Parathyroid adenoma (tissue), 2 donors: ENCODE measurements at regions not wholly inside any gene's neighbourhood (a gene's known extent, or its start where the extent isn't known, plus 50 kb on each side); places are given as distances from the start of the nearest gene placed in this dataset.
"Not testable (repeated sequence)": the region's sequence is repeated elsewhere in the genome, so short reads cannot be mapped to it uniquely, and the experiment has no call there.

Experiments used
- H2AFZ ChIP-seq: fragments of 300-600 bp; sonication (generic); one replicate; pipeline ENCODE4 v1.7.0; 2017; ENCODE audit warnings: antibody characterized with exemption, mild to moderate bottlenecking
- H3K27ac ChIP-seq: fragments of 300-600 bp; sonication (generic); one replicate; pipeline ENCODE4 v1.7.0; 2017
- H3K27me3 ChIP-seq: fragments of 300-600 bp; sonication (generic); one replicate; pipeline ENCODE4 v1.7.0; 2017; ENCODE audit warnings: low read length; ENCODE audit not compliant: control insufficient read depth, insufficient read depth
- H3K36me3 ChIP-seq: fragments of 300-600 bp; sonication (generic); one replicate; pipeline ENCODE4 v1.7.0; 2017; ENCODE audit warnings: low read length; ENCODE audit not compliant: control insufficient read depth, insufficient read depth
- H3K4me1 ChIP-seq: fragments of 300-600 bp; sonication (generic); one replicate; pipeline ENCODE4 v1.7.0; 2017; ENCODE audit warnings: control low read depth
- H3K4me2 ChIP-seq: fragments of 300-600 bp; sonication (generic); one replicate; pipeline ENCODE4 v1.7.0; 2017; ENCODE audit warnings: low read length
- H3K4me3 ChIP-seq: fragments of 300-600 bp; sonication (generic); one replicate; pipeline ENCODE4 v1.7.0; 2017; ENCODE audit warnings: low read depth, low read length
- H3K79me2 ChIP-seq: fragments of 300-600 bp; sonication (generic); one replicate; pipeline ENCODE4 v1.7.0; 2017; ENCODE audit warnings: control low read depth
- H3K9ac ChIP-seq: fragments of 300-600 bp; sonication (generic); one replicate; pipeline ENCODE4 v1.7.0; 2017; ENCODE audit warnings: mild to moderate bottlenecking
- H3K9me3 ChIP-seq: fragments of 300-600 bp; sonication (generic); one replicate; pipeline ENCODE4 v1.7.0; 2017; ENCODE audit warnings: low read length; ENCODE audit not compliant: control insufficient read depth
- TF ChIP-seq, protein P1 (sequence below): fragments of 300-600 bp; sonication (generic); IDR thresholded peaks from one replicate; pipeline ENCODE4 v1.7.0; 2017; ENCODE audit warnings: antibody characterized with exemption, mild to moderate bottlenecking
- donor health status: primary hyperparathyroidism.

DNA sequence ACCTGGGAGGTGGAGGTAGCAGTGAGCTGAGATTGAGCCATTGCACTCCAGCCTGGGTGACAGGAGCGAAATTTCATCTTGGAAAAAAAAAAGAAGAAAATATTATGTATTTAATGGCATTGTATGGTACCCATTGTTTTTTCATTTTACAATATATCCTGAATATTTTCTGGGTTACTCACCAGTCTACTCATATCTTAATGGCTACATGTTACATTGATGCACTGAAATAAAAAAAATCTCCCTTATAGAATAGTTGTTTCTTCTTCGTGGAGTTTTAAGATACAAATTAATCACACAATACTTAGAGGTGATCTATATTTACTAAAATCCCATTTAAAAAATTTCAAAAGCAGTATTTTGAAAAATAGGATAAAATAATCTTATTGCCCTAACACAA lies 66.3 kb upstream of the XPO1 start:
- TF ChIP-seq, protein P1, sequence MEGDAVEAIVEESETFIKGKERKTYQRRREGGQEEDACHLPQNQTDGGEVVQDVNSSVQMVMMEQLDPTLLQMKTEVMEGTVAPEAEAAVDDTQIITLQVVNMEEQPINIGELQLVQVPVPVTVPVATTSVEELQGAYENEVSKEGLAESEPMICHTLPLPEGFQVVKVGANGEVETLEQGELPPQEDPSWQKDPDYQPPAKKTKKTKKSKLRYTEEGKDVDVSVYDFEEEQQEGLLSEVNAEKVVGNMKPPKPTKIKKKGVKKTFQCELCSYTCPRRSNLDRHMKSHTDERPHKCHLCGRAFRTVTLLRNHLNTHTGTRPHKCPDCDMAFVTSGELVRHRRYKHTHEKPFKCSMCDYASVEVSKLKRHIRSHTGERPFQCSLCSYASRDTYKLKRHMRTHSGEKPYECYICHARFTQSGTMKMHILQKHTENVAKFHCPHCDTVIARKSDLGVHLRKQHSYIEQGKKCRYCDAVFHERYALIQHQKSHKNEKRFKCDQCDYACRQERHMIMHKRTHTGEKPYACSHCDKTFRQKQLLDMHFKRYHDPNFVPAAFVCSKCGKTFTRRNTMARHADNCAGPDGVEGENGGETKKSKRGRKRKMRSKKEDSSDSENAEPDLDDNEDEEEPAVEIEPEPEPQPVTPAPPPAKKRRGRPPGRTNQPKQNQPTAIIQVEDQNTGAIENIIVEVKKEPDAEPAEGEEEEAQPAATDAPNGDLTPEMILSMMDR, result no peak
- Histone ChIP-seq H3K27ac (no peak overlapping the region), H3K9me3 (no peaks in the 10 kb centered on the region), H3K79me2 (no peaks in the 10 kb centered on the region), H3K27me3 (no peaks in the 10 kb centered on the region), H3K4me2 (no peak overlapping the region), H3K36me3 (no peaks in the 10 kb centered on the region), H3K9ac (no peak overlapping the region), H3K4me1 (no peaks in the 10 kb centered on the region), H3K4me3 (no peak overlapping the region), H2AFZ (no peak overlapping the region)

DNA sequence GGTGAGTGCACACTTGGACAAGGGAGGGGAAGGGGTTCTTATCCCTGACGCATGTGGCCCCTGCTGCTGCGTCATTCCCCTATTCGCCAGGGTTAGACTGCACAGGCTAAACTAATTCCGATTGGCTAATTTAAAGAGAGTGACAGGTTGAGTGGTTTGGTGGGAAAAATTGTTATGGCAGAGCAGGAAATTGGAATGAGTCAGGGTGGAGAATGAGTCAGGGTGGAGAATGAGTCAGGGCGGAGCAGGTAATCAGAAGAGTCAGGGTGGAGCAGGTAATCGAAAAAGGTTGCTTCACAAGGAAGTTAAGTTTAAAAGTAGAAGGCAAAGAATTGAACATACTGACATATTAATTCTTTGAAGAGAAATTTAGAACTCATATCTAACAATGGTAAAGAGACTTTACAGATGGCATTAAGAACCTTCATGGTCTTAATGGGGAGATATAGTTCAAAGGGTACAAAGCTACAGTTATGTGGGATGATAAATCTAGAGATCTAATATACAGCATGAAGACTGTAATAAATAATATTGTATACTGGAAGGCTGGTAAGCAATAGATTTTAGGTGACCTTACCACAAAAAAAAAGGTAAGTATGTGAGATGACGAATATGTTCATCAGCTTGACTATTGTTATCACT lies 60.5 kb upstream of the XPO1 start:
- not testable (repeated sequence) for H3K9ac ChIP-seq, H3K4me1 ChIP-seq, H3K27me3 ChIP-seq, H2AFZ ChIP-seq, H3K27ac ChIP-seq, H3K79me2 ChIP-seq, H3K36me3 ChIP-seq, H3K9me3 ChIP-seq, H3K4me2 ChIP-seq, H3K4me3 ChIP-seq

DNA sequence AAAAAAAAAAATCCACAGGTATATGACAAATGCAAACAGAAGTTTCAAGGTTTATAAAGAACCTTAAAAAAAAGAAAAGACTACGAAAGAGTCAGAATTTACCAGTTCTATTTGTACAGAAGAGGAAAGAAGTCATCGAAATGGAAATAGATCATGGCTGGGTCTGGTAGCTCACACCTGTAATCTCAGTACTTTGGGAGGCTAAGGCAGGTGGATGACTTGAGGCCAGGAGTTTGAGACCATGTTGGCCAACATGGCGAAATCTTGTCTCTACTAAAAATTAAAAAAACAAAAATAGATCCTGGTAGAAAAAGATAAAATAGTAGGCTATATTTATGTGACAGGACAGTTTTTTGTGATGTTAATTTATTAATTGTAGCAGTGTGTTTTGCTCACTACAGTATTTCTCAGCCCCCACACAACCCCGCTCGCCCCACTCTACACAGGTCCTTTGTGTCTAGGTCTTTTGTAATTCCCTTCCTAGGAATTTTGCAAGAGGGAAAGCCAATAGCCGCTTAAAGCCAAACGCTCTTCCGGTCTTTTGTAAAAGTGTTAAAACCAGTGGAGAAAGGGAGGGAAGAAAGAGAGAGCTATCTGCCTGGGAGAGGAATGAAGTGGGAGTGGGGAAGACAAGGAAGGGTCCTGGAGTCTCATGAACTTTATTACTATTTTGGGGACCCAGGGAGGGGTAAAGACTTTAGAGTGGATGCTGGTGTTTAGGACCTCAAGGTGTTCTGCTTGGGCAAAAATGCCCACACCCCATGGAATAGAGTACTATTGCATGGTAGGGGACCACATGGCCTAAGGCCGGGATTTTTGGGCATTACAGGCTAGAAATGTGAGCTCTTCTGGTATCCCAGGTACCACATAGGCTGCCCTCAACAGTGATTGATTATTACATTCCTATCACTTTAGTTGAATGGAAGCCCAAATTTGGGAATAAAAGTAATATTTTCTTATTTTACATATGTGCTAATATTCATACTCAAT lies 59.4 kb upstream of the XPO1 start:
- Histone ChIP-seq H3K27ac (no peak overlapping the region), H3K79me2 (no peaks in the 10 kb centered on the region), H3K27me3 (no peaks in the 10 kb centered on the region), H2AFZ (no peak overlapping the region), H3K36me3 (no peaks in the 10 kb centered on the region), H3K4me3 (no peak overlapping the region), H3K4me2 (no peak overlapping the region), H3K4me1 (no peaks in the 10 kb centered on the region), H3K9ac (no peak overlapping the region), H3K9me3 (no peaks in the 10 kb centered on the region)
- TF ChIP-seq, protein P1, result no peak

DNA sequence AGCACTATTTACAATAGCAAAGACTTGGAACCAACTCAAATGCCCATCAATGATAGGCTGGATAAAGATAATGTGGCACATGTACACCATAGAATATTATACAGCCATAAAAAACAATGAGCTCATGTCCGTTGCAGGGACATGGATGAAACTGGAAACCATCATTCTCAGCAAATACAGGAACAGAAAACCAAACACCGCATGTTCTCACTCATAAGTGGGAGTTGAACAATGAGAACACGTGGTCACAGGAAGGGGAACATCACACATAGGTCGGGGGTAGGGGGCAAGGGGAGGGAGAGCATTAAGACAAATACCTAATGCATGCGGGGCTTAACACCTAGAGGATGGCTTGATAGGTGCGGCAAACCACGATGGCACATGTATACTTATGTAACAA lies 56.0 kb upstream of the XPO1 start:
- not testable (repeated sequence) for H3K4me1 ChIP-seq, H3K79me2 ChIP-seq, H3K9me3 ChIP-seq, H2AFZ ChIP-seq, H3K27ac ChIP-seq, H3K4me2 ChIP-seq, H3K27me3 ChIP-seq, H3K9ac ChIP-seq, H3K36me3 ChIP-seq, H3K4me3 ChIP-seq

DNA sequence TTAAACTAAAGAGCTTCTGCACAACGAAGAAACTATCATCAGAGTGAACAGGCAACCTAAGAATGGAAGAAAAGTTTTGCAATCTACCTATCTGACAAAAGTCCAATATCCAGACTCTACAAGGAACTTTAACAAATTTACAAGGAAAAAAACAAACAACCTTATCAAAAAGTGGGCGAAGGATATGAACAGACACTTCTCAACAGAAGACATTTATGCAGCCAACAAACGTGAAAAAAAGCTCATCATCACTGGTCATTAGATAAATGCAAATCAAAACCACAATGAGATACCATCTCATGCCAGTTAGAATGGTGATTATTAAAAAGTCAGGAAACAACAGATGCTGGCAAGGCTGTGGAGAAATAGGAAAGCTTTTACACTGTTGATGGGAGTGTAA lies 55.5 kb upstream of the XPO1 start:
- H3K9me3 ChIP-seq, H3K9ac ChIP-seq, H3K27me3 ChIP-seq, H3K4me2 ChIP-seq, H3K4me1 ChIP-seq, H3K36me3 ChIP-seq, H3K79me2 ChIP-seq, H3K27ac ChIP-seq, H3K4me3 ChIP-seq, H2AFZ ChIP-seq: not testable (repeated sequence)

DNA sequence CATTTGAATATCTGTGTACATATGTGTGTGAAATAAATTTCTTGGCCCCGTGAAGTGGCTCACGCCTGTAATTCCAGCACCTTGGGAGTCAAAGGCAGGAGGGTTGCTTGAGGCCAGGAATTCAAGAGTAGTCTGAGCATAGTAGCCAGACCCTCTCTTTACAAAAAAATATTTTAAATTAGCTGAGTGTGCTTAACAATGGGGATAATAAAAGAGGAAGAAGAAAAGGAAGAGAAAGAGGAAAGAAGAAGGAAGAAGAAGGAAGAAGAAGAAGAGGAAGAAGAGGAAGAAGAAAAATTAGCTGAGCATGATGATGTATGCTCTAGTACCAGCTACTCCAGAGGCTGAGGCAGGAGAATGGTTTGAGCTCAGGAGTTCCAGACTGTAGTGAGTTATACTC lies 52.1 kb upstream of the XPO1 start:
- no peak overlapping the region for H2AFZ ChIP-seq
- no peak overlapping the region for H3K9ac ChIP-seq
- TF ChIP-seq, protein P1, result no peak
- no peaks in the 10 kb centered on the region for H3K4me1 ChIP-seq
- H3K4me3 ChIP-seq, result no peak overlapping the region
- no peaks in the 10 kb centered on the region for H3K9me3 ChIP-seq
- H3K79me2 ChIP-seq, result no peaks in the 10 kb centered on the region
- H3K27me3 ChIP-seq, result no peaks in the 10 kb centered on the region
- no peaks in the 10 kb centered on the region for H3K36me3 ChIP-seq
- no peak overlapping the region for H3K27ac ChIP-seq
- H3K4me2 ChIP-seq, result no peak overlapping the region
